ENCODE measurements at regions not wholly inside any gene's neighbourhood (a gene's known extent, or its start where the extent isn't known, plus 50 kb on each side); places are given as distances from the start of the nearest gene placed in this dataset.

DNA sequence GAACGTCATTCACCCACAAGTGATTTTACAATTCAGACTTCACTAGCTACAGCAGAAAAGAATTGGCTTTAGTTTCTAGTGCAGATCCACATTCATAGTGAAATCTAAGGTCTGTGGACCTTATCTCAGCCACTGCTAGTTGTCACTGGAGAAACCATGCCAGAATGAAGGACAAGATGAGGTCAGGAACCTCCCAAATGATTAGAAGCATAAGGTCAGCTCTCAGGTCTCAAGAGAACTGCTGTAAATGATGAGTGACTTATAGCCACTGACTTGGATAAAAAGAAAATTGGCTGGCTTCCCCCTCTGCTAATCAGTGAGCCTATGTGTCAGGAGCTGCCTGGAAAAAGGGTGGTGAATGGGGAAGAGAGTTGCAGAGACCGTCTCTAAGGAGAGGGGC is 265.3 kb upstream of the BMP2 start:
- H3K27ac Mint-ChIP-seq (ENCODE audit: unreplicated experiment): no peak overlapping the region
- H3K4me1 Mint-ChIP-seq (ENCODE audit: low read depth): no peaks in the 10 kb centered on the region
- DNase-seq (ENCODE audit: low spot score): no peak
- H3K9me3 Mint-ChIP-seq (ENCODE audit: low read depth): peaks cover 12% of the 10 kb centered on the region
- H3K36me3 Mint-ChIP-seq (ENCODE audit: low read depth): no peaks in the 10 kb centered on the region
- TF ChIP-seq, protein P1, sequence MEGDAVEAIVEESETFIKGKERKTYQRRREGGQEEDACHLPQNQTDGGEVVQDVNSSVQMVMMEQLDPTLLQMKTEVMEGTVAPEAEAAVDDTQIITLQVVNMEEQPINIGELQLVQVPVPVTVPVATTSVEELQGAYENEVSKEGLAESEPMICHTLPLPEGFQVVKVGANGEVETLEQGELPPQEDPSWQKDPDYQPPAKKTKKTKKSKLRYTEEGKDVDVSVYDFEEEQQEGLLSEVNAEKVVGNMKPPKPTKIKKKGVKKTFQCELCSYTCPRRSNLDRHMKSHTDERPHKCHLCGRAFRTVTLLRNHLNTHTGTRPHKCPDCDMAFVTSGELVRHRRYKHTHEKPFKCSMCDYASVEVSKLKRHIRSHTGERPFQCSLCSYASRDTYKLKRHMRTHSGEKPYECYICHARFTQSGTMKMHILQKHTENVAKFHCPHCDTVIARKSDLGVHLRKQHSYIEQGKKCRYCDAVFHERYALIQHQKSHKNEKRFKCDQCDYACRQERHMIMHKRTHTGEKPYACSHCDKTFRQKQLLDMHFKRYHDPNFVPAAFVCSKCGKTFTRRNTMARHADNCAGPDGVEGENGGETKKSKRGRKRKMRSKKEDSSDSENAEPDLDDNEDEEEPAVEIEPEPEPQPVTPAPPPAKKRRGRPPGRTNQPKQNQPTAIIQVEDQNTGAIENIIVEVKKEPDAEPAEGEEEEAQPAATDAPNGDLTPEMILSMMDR (IDR thresholded peaks at IDR 0.05): no peak
- no peaks in the 10 kb centered on the region for H3K27me3 Mint-ChIP-seq (ENCODE audit: low read depth)
- no peak overlapping the region for H3K4me3 Mint-ChIP-seq (ENCODE audit: unreplicated experiment)

DNA sequence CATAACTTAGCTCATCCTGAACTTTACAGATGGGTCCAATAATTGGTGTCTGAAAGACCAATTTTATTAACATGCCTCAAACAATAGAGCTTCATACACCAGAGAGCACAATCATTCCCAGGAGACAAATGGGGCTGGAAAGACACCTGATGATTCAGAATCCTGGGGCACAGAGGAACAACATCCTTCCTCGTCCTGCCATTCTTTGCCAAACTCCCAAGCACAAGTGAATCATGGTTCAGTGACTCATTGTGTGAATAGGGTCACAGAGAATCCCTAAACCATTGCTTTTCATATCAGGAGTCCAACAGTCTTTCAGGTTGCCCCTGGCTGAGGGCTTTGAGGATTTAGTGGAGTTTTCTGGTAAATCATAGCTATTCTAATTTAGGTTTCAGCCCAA is 266.4 kb upstream of the BMP2 start:
- no peak for DNase-seq (ENCODE audit: low spot score)
- no peak overlapping the region for H3K4me3 Mint-ChIP-seq (ENCODE audit: unreplicated experiment)
- peaks cover 12% of the 10 kb centered on the region for H3K9me3 Mint-ChIP-seq (ENCODE audit: low read depth)
- peaks cover 2% of the 10 kb centered on the region for H3K27me3 Mint-ChIP-seq (ENCODE audit: low read depth)
- no peak overlapping the region for H3K27ac Mint-ChIP-seq (ENCODE audit: unreplicated experiment)
- TF ChIP-seq, protein P1 (IDR thresholded peaks at IDR 0.05): no peak
- no peaks in the 10 kb centered on the region for H3K4me1 Mint-ChIP-seq (ENCODE audit: low read depth)
- no peaks in the 10 kb centered on the region for H3K36me3 Mint-ChIP-seq (ENCODE audit: low read depth)

DNA sequence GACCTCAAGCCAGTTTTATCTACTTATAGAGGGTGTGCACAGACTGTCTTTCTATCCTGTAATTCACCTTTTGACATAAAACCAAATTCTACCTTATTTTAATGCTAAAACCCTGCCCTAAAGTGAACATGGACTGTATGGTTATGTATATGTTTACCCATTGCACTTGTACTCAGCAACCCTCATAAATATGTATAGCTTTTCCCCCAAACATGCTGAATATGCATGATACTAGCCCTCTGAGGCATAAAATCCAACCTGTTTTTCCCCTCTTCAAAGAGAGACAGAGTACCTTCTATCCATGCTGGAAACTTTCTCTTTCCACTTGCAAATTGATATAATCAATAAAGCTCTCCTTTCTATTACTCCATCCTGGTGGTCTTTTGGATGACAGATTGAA is 267.9 kb upstream of the BMP2 start:
- H3K27ac Mint-ChIP-seq (ENCODE audit: unreplicated experiment): no peak overlapping the region
- peaks cover 2% of the 10 kb centered on the region for H3K27me3 Mint-ChIP-seq (ENCODE audit: low read depth)

DNA sequence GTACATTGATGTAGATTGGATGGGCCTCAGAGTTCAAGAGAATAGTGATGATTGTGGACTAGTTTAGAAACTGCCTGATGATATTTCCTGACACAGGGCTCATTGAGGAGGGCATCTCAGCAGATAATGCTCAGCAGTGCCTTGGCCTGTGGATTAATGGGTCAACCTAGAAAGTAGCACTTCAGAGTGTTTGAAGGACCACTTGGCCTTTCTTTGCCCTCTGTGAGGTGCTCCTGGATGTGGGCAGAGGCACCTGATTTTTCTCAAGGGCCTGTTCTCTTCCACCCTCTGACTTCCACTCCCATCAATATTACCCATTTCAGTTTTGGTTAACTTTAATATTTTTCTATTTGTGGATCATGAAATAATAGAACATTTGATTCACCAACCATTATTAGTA is 270.6 kb upstream of the BMP2 start:
- Mint-ChIP-seq H3K9me3 (ENCODE audit: low read depth) (peaks cover 12% of the 10 kb centered on the region), H3K27me3 (ENCODE audit: low read depth) (peaks cover 2% of the 10 kb centered on the region), H3K27ac (ENCODE audit: unreplicated experiment) (no peak overlapping the region), H3K4me3 (ENCODE audit: unreplicated experiment) (no peak overlapping the region), H3K36me3 (ENCODE audit: low read depth) (no peaks in the 10 kb centered on the region), H3K4me1 (ENCODE audit: low read depth) (peaks cover 4% of the 10 kb centered on the region)
- no peak for DNase-seq (ENCODE audit: low spot score)
- TF ChIP-seq, protein P1 (IDR thresholded peaks at IDR 0.05): no peak

More for the DNA sequence above, 267.9 kb upstream of the BMP2 start:
- Mint-ChIP-seq H3K4me3 (ENCODE audit: unreplicated experiment) (no peak overlapping the region), H3K9me3 (ENCODE audit: low read depth) (peaks cover 12% of the 10 kb centered on the region), H3K4me1 (ENCODE audit: low read depth) (no peaks in the 10 kb centered on the region), H3K36me3 (ENCODE audit: low read depth) (no peaks in the 10 kb centered on the region)
- no peak for DNase-seq (ENCODE audit: low spot score)
- TF ChIP-seq, protein P1 (IDR thresholded peaks at IDR 0.05): no peak

DNA sequence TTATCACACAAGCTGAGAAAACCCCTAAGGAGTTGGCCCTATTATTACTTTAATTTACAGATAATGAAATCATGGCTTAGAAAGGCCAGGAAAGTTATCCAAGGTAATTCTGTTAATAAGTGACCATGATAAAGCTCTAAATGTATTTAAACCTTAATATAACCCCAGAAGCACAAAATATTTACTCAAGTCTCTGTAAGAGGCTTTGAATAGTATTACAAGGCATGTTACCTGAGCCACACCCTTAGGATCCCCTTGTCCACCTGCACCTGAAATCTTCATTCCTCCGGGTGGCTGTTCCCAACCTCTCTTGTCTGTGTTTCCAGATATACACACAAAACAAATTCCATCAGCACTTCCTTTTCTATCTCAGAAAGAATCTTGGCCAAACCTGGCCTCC is 271.6 kb upstream of the BMP2 start:
- Mint-ChIP-seq H3K4me1 (ENCODE audit: low read depth) (peaks cover 4% of the 10 kb centered on the region), H3K36me3 (ENCODE audit: low read depth) (no peaks in the 10 kb centered on the region), H3K4me3 (ENCODE audit: unreplicated experiment) (no peak overlapping the region), H3K27me3 (ENCODE audit: low read depth) (peaks cover 2% of the 10 kb centered on the region), H3K27ac (ENCODE audit: unreplicated experiment) (no peak overlapping the region), H3K9me3 (ENCODE audit: low read depth) (peaks cover 10% of the 10 kb centered on the region)
- TF ChIP-seq, protein P1 (IDR thresholded peaks at IDR 0.05): no peak
- DNase-seq (ENCODE audit: low spot score): no peak
